Loucy (cell line): ENCODE measurements at regions not wholly inside any gene's neighbourhood (a gene's known extent, or its start where the extent isn't known, plus 50 kb on each side); places are given as distances from the start of the nearest gene placed in this dataset.

Experiments used
- EZH2phosphoT487 ChIP-seq: fragments of 200-600 bp; IDR thresholded peaks from 2 replicates; pipeline ENCODE4 v1.6.1; 2018; ENCODE audit warnings: antibody characterized with exemption, mild to moderate bottlenecking, moderate library complexity, borderline replicate concordance
- TF ChIP-seq, protein P1 (sequence below): fragments of 200-600 bp; sonication (generic); conservative IDR thresholded peaks from 2 replicates; pipeline ENCODE4 v1.5.1; 2014; ENCODE audit warnings: mild to moderate bottlenecking, antibody characterized with exemption, low read length

DNA sequence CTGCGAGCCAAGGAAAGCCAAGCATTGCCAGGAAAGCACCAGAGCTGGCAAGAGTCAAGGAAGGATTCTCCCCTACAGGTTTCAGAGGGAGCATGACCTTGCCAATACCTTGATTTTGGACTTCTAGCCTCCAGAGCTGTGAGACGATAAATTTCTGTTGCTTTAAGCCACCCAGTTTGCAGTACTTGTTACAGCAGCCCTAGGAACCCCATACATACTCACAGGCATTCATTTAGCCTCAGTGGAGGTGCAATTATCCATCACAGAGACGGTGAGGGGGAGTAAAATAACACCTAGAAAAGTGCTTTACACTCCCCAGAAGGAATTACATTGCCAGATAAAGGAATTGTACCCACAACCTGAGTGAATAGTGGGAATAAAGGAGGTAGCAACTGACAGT is 167.4 kb upstream of the NFIA start:
- TF ChIP-seq, protein P1, sequence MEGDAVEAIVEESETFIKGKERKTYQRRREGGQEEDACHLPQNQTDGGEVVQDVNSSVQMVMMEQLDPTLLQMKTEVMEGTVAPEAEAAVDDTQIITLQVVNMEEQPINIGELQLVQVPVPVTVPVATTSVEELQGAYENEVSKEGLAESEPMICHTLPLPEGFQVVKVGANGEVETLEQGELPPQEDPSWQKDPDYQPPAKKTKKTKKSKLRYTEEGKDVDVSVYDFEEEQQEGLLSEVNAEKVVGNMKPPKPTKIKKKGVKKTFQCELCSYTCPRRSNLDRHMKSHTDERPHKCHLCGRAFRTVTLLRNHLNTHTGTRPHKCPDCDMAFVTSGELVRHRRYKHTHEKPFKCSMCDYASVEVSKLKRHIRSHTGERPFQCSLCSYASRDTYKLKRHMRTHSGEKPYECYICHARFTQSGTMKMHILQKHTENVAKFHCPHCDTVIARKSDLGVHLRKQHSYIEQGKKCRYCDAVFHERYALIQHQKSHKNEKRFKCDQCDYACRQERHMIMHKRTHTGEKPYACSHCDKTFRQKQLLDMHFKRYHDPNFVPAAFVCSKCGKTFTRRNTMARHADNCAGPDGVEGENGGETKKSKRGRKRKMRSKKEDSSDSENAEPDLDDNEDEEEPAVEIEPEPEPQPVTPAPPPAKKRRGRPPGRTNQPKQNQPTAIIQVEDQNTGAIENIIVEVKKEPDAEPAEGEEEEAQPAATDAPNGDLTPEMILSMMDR: no peak
- no peak for TF ChIP-seq EZH2phosphoT487
